ENCODE measurements at regions not wholly inside any gene's neighbourhood (a gene's known extent, or its start where the extent isn't known, plus 50 kb on each side); places are given as distances from the start of the nearest gene placed in this dataset.

DNA sequence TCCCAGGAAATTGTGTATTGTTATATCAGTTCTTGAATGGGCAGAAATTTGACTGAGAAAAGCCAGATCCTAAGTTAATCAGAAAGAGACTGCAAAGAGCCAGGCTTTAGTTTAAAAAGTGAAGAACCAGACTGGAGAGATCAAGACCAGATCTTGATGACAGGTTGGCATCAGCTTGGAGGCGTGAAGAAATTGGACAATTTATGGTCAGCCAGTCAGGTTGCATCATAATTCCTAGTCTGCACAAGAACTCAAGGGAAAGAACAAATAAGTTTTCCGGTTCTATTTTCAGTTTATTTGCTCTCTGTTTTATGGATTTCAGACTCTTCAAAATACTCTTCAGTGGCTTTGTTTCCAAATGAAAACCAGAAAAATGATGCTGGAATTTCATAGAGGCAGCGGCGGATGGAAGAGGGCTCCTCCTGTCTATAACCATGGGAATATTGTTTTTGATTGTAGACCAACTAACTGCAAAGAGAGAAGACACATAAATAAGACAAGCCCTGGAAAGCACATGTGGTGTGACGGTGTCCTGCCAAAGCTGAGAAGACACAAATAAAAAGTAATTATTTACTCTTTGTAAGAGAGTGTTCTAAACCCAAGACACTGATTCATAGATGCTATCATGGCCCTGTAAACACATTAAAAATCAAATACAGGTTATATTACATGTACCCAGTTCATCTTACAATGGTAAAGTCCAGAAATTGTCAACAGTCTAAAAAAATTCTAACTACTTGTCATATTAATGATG lies 91.7 kb downstream of the PCTP start:
- TF ChIP-seq, protein P1, sequence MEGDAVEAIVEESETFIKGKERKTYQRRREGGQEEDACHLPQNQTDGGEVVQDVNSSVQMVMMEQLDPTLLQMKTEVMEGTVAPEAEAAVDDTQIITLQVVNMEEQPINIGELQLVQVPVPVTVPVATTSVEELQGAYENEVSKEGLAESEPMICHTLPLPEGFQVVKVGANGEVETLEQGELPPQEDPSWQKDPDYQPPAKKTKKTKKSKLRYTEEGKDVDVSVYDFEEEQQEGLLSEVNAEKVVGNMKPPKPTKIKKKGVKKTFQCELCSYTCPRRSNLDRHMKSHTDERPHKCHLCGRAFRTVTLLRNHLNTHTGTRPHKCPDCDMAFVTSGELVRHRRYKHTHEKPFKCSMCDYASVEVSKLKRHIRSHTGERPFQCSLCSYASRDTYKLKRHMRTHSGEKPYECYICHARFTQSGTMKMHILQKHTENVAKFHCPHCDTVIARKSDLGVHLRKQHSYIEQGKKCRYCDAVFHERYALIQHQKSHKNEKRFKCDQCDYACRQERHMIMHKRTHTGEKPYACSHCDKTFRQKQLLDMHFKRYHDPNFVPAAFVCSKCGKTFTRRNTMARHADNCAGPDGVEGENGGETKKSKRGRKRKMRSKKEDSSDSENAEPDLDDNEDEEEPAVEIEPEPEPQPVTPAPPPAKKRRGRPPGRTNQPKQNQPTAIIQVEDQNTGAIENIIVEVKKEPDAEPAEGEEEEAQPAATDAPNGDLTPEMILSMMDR (IDR thresholded peaks at IDR 0.05): no peak
- TF ChIP-seq POLR2AphosphoS5 (IDR thresholded peaks at IDR 0.05) (no peak), POLR2A (IDR thresholded peaks at IDR 0.05; ENCODE audit: low read depth) (no peak)
